ENCODE measurements at regions not wholly inside any gene's neighbourhood (a gene's known extent, or its start where the extent isn't known, plus 50 kb on each side); places are given as distances from the start of the nearest gene placed in this dataset.

DNA sequence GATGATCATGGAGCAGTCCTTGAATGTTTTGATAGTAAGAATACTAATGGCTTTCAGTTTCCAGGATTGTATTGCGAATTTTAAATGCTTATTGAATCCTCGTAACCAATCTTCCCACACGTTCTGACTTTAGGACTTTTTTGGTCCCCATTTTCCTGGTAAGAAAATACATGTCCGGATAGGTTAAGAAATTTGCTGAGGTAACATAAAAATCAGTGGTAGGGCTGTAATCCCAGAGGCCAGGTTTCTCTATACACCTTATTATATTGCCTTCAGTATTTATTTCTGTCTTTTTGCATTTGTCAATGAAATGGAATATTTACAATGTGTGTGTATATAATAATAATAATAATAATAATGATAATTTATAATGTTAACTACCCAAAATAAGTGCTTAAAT is 603.2 kb downstream of the TMEM182 start:
- Histone ChIP-seq H2BK5ac (ENCODE audit: low read depth, low read length) (no peak overlapping the region), H3K9ac (replicated peaks in 1 of 4; ENCODE audit: extremely low read depth in 1 of 4, low read depth in 3 of 4, low read length in 3 of 4) (no peak overlapping the region), H3K4me2 (ENCODE audit: insufficient read depth in 1 of 2, low read depth in 2 of 2, low read length in 2 of 2) (no peak overlapping the region), H4K8ac (ENCODE audit: extremely low read depth, insufficient read depth, low read length) (no peak overlapping the region), H2BK20ac (ENCODE audit: low read length) (no peak overlapping the region), H2AK5ac (ENCODE audit: low read depth, low read length) (no peak overlapping the region), H3K4me1 (replicated peaks in 1 of 4; ENCODE audit: control insufficient read depth in 3 of 4, insufficient read depth in 4 of 4, low read length in 3 of 4) (no peaks in the 10 kb centered on the region), H4K20me1 (replicated peaks in 1 of 2; ENCODE audit: control insufficient read depth in 1 of 2, insufficient read depth in 2 of 2, low read length in 2 of 2) (no peaks in the 10 kb centered on the region), H2AFZ (ENCODE audit: low read length) (no peak overlapping the region), H2BK120ac (replicated peaks; ENCODE audit: low read depth, low read length) (no peak overlapping the region), H4K5ac (ENCODE audit: insufficient read length, low read depth, low read length) (no peak overlapping the region), H3K79me2 (ENCODE audit: control insufficient read depth in 1 of 2, insufficient read depth in 2 of 2, low read length in 2 of 2) (no peaks in the 10 kb centered on the region), H3K27ac (ENCODE audit: low read depth, low read length) (no peak overlapping the region), H3K36me3 (ENCODE audit: control insufficient read depth in 2 of 4, insufficient read depth in 4 of 4, low read length in 3 of 4) (no peaks in the 10 kb centered on the region), H3K23me2 (ENCODE audit: low read depth, low read length) (no peaks in the 10 kb centered on the region), H3K4ac (replicated peaks; ENCODE audit: insufficient read length, low read depth, low read length) (no peak overlapping the region), H3K9me3 (ENCODE audit: insufficient read depth in 2 of 2, low read depth in 1 of 2, low read length in 1 of 2) (no peaks in the 10 kb centered on the region), H3K27me3 (replicated peaks in 1 of 4; ENCODE audit: control insufficient read depth in 3 of 4, extremely low read depth in 1 of 4, insufficient read depth in 3 of 4, low read length in 3 of 4) (no peaks in the 10 kb centered on the region), H3K56ac (replicated peaks; ENCODE audit: insufficient read length, low read depth, low read length) (no peak overlapping the region), H3K14ac (ENCODE audit: insufficient read length) (no peak overlapping the region), H3K79me1 (ENCODE audit: low read depth, low read length) (no peaks in the 10 kb centered on the region), H3K4me3 (ENCODE audit: extremely low read depth in 1 of 4, insufficient read depth in 2 of 4, low read depth in 3 of 4, low read length in 4 of 4) (no peak overlapping the region), H2BK12ac (ENCODE audit: low read depth, low read length) (no peak overlapping the region), H3K23ac (ENCODE audit: insufficient read length) (no peak overlapping the region), H4K91ac (replicated peaks; ENCODE audit: insufficient read length, low read length) (no peak overlapping the region), H3K18ac (ENCODE audit: extremely low read depth, low read length) (no peak overlapping the region), H2BK15ac (ENCODE audit: low read length) (no peak overlapping the region)
- no peak for TF ChIP-seq HDAC2 (IDR thresholded peaks at IDR 0.05; ENCODE audit: borderline replicate concordance in 1 of 2, low read depth in 2 of 2, low read length in 2 of 2)
- no peak for TF ChIP-seq TBP (IDR thresholded peaks at IDR 0.05; ENCODE audit: low read depth, low read length)
- no peak for TF ChIP-seq SP2 (IDR thresholded peaks at IDR 0.05; ENCODE audit: low read length)
- no peak for TF ChIP-seq NRF1 (IDR thresholded peaks at IDR 0.05; ENCODE audit: low read depth, low read length)
- POLR2A ChIA-PET (ENCODE audit: partially characterized antibody): no interaction called here
- FAIRE-seq (no peak), DNase-seq (ENCODE audit: low read depth in 1 of 2, low spot score in 2 of 2) (no peak)
- CTCF ChIA-PET (ENCODE audit: partially characterized antibody): interaction anchor here (0.6 kb wide), 1 partner anchor 19 kb away, joined by 3 read pairs; no protein-coding TSS in a partner anchor
- WGBS, 2 experiments (ENCODE audit: extremely low coverage in 1 of 2, insufficient coverage in 1 of 2, insufficient read length in 1 of 2, insufficient replicate concordance in 2 of 2, low coverage in 1 of 2, low lambda C conversion rate in 2 of 2, missing lambda C conversion rate in 1 of 2): 91% methylated on average over 4 of the region's 4 CpGs; no CpG with 5 or more reads in 1 of the 2 experiments
